Natural killer cell (primary cell): ENCODE measurements at regions not wholly inside any gene's neighbourhood (a gene's known extent, or its start where the extent isn't known, plus 50 kb on each side); places are given as distances from the start of the nearest gene placed in this dataset.
"Not testable (repeated sequence)": the region's sequence is repeated elsewhere in the genome, so short reads cannot be mapped to it uniquely, and the experiment has no call there.

Experiments used
- ATAC-seq, 3 donors: fragments of 150-1000 bp in 2 of 3; fragments of 200-7000 bp in 1 of 3; cut with Tn5 transposase; 1 replicate in 1 of 3; 2 replicates in 2 of 3; pipeline ENCODE4 v1.10.0; 2021; ENCODE audit warnings: mild to moderate bottlenecking in 2 of 3, moderate library complexity in 2 of 3
- DNase-seq, 2 donors: peaks; one replicate each; pipeline versions ENCODE4 v3.0.0 to v3.0.0-alpha.2; 2013 to 2021; ENCODE audit warnings: mixed read lengths in 1 of 2
- H3K27ac ChIP-seq: one replicate; pipeline ENCODE4 v1.5.1; 2013; ENCODE audit warnings: mild to moderate bottlenecking, low read length
- H3K27me3 ChIP-seq: one replicate; pipeline ENCODE4 v1.6.1; 2013; ENCODE audit warnings: low read length; ENCODE audit not compliant: control insufficient read depth, insufficient read depth
- H3K36me3 ChIP-seq: one replicate; pipeline ENCODE4 v1.6.1; 2013; ENCODE audit warnings: low read length; ENCODE audit not compliant: control insufficient read depth, insufficient read depth
- H3K4me1 ChIP-seq: one replicate; pipeline ENCODE4 v1.6.1; 2013; ENCODE audit warnings: low read length; ENCODE audit not compliant: control insufficient read depth, insufficient read depth
- H3K4me3 ChIP-seq: one replicate; pipeline ENCODE4 v1.5.1; 2013; ENCODE audit warnings: low read length
- H3K9me3 ChIP-seq: one replicate; pipeline ENCODE4 v1.6.1; 2013; ENCODE audit warnings: low read length; ENCODE audit not compliant: control insufficient read depth, insufficient read depth
- H3K27ac Mint-ChIP-seq, 2 donors: one replicate each; pipeline ENCODE4 v1.8.0; 2022; ENCODE audit warnings: mild to moderate bottlenecking in 2 of 2, mixed read lengths in 2 of 2, moderate library complexity in 1 of 2
- H3K27me3 Mint-ChIP-seq, 2 donors: one replicate each; pipeline ENCODE4 v1.8.0; 2022; ENCODE audit warnings: low read depth in 2 of 2, mixed read lengths in 2 of 2
- H3K36me3 Mint-ChIP-seq: one replicate; pipeline ENCODE4 v1.8.0; 2022; ENCODE audit warnings: mixed read lengths
- H3K4me1 Mint-ChIP-seq, 2 donors: one replicate each; pipeline ENCODE4 v1.8.0; 2022; ENCODE audit warnings: mixed read lengths in 2 of 2
- H3K4me3 Mint-ChIP-seq: one replicate; pipeline ENCODE4 v1.8.0; 2022; ENCODE audit warnings: mild to moderate bottlenecking, moderate library complexity, mixed read lengths
- H3K9me3 Mint-ChIP-seq, 2 donors: one replicate each; pipeline ENCODE4 v1.8.0; 2022; ENCODE audit warnings: mixed read lengths in 2 of 2
- WGBS: methylation state at CpG from one replicate; pipeline ENCODE4 v1.1.7; 2013; ENCODE audit warnings: missing lambda C conversion rate; ENCODE audit not compliant: insufficient coverage; 5-methylcytosine and 5-hydroxymethylcytosine counted together
- intact Hi-C: fragments of 100-400 bp; cut with micrococcal nuclease; formaldehyde crosslinking; loops from one replicate; pipeline ENCODE4 v1.14.2; 2022
- TF ChIP-seq, protein P1 (sequence below): fragments of 200-600 bp; IDR thresholded peaks from one replicate; pipeline ENCODE4 v1.8.0; 2022; ENCODE audit warnings: antibody characterized with exemption

DNA sequence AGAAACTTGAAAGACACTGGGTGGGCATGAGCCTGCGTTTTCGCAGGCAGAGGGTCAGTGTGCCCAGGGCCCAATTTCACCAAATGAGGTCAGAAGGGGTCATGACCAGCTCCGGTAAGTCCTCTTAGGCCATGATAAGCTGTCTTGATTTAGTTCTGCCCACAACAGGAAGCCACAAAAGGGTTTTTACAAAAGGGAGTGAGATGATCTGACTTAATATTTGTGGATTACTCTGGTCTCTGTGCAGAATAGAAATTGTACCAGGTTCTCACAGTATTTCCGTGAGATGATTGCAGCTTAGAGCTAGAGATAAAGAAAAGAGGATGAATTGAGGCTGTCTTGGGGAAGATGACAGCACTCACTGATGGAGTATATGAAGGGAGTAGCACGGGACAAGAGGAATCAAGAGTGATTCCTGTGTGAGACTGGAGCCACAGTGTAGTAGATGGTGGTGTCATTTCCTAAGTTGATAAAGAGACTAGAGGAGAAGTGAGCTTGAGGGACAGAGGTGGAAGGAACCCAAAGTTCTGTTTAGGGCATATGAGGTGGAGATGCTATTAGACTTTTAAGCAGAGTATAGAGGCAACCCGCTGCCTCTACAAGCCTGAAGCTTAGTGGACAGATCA, 288.3 kb upstream of the AMIGO2 start:
- no peaks in the 10 kb centered on the region for H3K27me3 Mint-ChIP-seq
- TF ChIP-seq, protein P1, sequence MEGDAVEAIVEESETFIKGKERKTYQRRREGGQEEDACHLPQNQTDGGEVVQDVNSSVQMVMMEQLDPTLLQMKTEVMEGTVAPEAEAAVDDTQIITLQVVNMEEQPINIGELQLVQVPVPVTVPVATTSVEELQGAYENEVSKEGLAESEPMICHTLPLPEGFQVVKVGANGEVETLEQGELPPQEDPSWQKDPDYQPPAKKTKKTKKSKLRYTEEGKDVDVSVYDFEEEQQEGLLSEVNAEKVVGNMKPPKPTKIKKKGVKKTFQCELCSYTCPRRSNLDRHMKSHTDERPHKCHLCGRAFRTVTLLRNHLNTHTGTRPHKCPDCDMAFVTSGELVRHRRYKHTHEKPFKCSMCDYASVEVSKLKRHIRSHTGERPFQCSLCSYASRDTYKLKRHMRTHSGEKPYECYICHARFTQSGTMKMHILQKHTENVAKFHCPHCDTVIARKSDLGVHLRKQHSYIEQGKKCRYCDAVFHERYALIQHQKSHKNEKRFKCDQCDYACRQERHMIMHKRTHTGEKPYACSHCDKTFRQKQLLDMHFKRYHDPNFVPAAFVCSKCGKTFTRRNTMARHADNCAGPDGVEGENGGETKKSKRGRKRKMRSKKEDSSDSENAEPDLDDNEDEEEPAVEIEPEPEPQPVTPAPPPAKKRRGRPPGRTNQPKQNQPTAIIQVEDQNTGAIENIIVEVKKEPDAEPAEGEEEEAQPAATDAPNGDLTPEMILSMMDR, result no peak
- H3K27me3 ChIP-seq, result no peaks in the 10 kb centered on the region
- peak overlapping the region; percentile 20 for H3K27ac ChIP-seq
- peaks cover 44% of the 10 kb centered on the region for H3K4me1 ChIP-seq
- WGBS, result 42% methylated on average over 6 of the region's 6 CpGs
- peaks cover 6 to 10% of the 10 kb centered on the region in 2 donors for H3K4me1 Mint-ChIP-seq
- no peaks in the 10 kb centered on the region for H3K9me3 ChIP-seq
- no peak overlapping the region for H3K27ac Mint-ChIP-seq
- no peak overlapping the region for H3K4me3 Mint-ChIP-seq
- DNase-seq (peak in 1 of 2 donors; percentile 31), ATAC-seq (peak; percentile 62 to 84 (median 80))
- intact Hi-C loops, result no loop called here
- no peak overlapping the region for H3K4me3 ChIP-seq
- H3K36me3 Mint-ChIP-seq, result no peaks in the 10 kb centered on the region
- H3K36me3 ChIP-seq, result no peaks in the 10 kb centered on the region
- no peaks in the 10 kb centered on the region for H3K9me3 Mint-ChIP-seq

DNA sequence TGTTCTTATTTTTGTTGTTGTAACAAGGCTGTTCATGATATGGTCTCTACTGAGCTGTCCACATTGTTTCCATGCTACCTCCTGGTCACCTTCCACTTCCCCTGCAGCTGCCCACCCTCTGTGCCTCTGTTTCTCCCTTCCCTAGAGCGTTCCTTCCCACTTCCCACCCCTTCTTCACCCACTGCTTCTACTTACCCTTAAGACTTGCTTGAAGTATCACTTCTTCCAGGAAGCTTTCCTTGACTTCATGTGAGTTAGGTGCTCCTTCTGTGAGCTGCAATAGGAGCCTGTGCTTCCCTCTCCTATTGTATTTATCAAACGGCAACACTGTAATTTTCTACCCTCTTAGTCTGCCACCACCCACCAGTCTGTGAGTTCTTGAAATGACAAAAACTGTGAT, 286.8 kb upstream of the AMIGO2 start:
- Histone ChIP-seq H3K4me1 (peaks cover 56% of the 10 kb centered on the region), H3K36me3 (no peaks in the 10 kb centered on the region), H3K27me3 (no peaks in the 10 kb centered on the region), H3K4me3 (no peak overlapping the region), H3K27ac (no peak overlapping the region), H3K9me3 (no peaks in the 10 kb centered on the region)
- H3K27ac Mint-ChIP-seq, result no peak overlapping the region
- TF ChIP-seq, protein P1, result no peak
- intact Hi-C loops, result no loop called here
- no peaks in the 10 kb centered on the region for H3K36me3 Mint-ChIP-seq
- H3K27me3 Mint-ChIP-seq, result no peaks in the 10 kb centered on the region
- no peak for DNase-seq
- no peak overlapping the region for H3K4me3 Mint-ChIP-seq
- no peak for ATAC-seq
- peaks cover 15% of the 10 kb centered on the region in 2 donors for H3K4me1 Mint-ChIP-seq
- H3K9me3 Mint-ChIP-seq, result no peaks in the 10 kb centered on the region
- WGBS, result 100% methylated on average over 2 of the region's 2 CpGs

DNA sequence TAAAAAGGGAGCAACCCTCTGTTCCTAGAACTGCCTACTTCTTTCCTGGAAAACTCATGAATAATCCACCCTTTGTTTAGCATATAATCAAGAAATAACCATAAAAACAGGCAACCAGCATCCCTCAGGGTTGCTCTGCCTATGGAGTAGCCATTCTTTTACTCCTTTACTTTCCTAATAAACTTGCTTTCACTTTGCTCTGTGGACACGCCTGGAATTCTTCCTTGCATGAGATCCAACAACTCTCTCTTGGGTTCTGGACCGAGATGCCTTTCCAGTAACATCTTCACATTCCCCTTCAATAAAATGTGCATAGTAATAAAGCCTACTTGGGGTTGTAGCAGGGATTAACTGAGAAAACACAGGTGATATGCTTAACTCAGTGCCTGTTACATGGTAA, 286.4 kb upstream of the AMIGO2 start:
- TF ChIP-seq, protein P1, result no peak
- 90% methylated on average over 2 of the region's 2 CpGs for WGBS
- H3K27me3 Mint-ChIP-seq, result no peaks in the 10 kb centered on the region
- H3K4me3 ChIP-seq, result no peak overlapping the region
- DNase-seq (no peak), ATAC-seq (no peak)
- H3K4me3 Mint-ChIP-seq, result no peak overlapping the region
- H3K36me3 ChIP-seq, result no peaks in the 10 kb centered on the region
- no peaks in the 10 kb centered on the region for H3K9me3 ChIP-seq
- no peaks in the 10 kb centered on the region for H3K27me3 ChIP-seq
- no peaks in the 10 kb centered on the region for H3K9me3 Mint-ChIP-seq
- no peaks in the 10 kb centered on the region for H3K36me3 Mint-ChIP-seq
- intact Hi-C loops, result no loop called here
- peaks cover 60% of the 10 kb centered on the region for H3K4me1 ChIP-seq
- no peak overlapping the region for H3K27ac ChIP-seq
- no peak overlapping the region for H3K27ac Mint-ChIP-seq
- peaks cover 19% of the 10 kb centered on the region in 2 donors for H3K4me1 Mint-ChIP-seq

DNA sequence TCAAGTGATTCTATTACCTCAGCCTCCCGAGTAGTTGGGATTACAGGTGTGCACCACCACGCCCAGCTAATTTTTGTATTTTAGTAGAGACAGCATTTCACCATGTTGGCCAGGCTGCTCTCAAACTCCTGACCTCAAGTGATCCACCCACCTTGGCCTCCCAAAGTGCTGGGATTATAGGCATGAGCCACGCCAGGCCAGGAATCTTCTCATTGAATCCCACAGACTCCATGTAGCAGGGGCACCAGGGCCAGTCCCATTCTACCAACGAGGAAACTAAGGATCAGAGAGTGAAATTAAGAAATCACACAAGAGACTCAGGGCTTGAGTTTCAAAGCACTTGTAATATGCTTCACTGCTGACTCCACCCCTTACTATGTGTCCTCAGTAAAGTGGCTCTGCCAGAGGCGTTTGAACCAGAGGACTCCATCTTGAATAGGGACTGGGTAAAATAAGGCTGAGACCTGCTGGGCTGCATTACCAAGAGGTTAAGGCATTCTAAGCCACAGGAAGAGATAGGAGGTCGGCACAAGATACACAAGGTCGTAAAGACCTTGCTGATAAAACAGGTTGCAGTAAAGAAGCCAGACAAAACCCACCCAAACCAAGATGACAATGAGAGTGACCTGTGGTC, 285.8 kb upstream of the AMIGO2 start:
- H3K4me3 Mint-ChIP-seq, result peak overlapping the region; percentile 13
- H3K27ac Mint-ChIP-seq, intact Hi-C loops, H3K36me3 Mint-ChIP-seq, H3K27me3 ChIP-seq, H3K27me3 Mint-ChIP-seq, ATAC-seq, H3K36me3 ChIP-seq, H3K9me3 Mint-ChIP-seq, H3K9me3 ChIP-seq, H3K4me3 ChIP-seq, H3K27ac ChIP-seq: not testable (repeated sequence)
- peaks cover 25% of the 10 kb centered on the region in 2 donors for H3K4me1 Mint-ChIP-seq
- peaks cover 65% of the 10 kb centered on the region for H3K4me1 ChIP-seq
- DNase-seq, result peak in 1 of 2 donors; percentile 22
- WGBS, result 84% methylated on average over 7 of the region's 7 CpGs
